A673 (cell line): ENCODE measurements at regions not wholly inside any gene's neighbourhood (a gene's known extent, or its start where the extent isn't known, plus 50 kb on each side); places are given as distances from the start of the nearest gene placed in this dataset.

ENCODE experiments used
- CTCF ChIP-seq: fragments of 300-800, 200-600 bp; sonication (generic); conservative IDR thresholded peaks from 2 replicates; pipeline ENCODE4 v1.5.1; 2017; ENCODE audit warnings: low read depth, mild to moderate bottlenecking, antibody characterized with exemption, low read length, moderate library complexity, mixed read lengths
- EZH2 ChIP-seq: fragments of 200-600 bp; sonication (generic); IDR thresholded peaks from 2 replicates; pipeline ENCODE4 v1.6.1; 2017; ENCODE audit warnings: borderline replicate concordance, low read depth, mild to moderate bottlenecking, mixed read lengths, antibody characterized with exemption, low read length; ENCODE audit not compliant: poor library complexity, severe bottlenecking

- no peak for TF ChIP-seq CTCF
- no peak for TF ChIP-seq EZH2
Measured at GRCh38 chr2:88236666-88237065, 66.5 kb downstream of the THNSL2 start.
